Colon (tissue), 2 donors: ENCODE measurements at regions not wholly inside any gene's neighbourhood (a gene's known extent, or its start where the extent isn't known, plus 50 kb on each side); places are given as distances from the start of the nearest gene placed in this dataset.

ENCODE experiments used
- FAIRE-seq: peaks from 2 replicates; lab custom pipeline; 2012; peaks lifted over from hg19 to GRCh38; lab: Jason Lieb, UNC
- donor health status: control.
- donor health status: control.

- FAIRE-seq = no peak
Observed at GRCh38 chr7:42987648-42988214, 55.6 kb downstream of the MRPL32 start.

- FAIRE-seq = no peak
Observed at GRCh38 chr7:42991024-42991423, 58.8 kb downstream of the MRPL32 start.

GRCh38 chr7:42991913-42992591 lies 59.9 kb downstream of the MRPL32 start:
- no peak for FAIRE-seq

GRCh38 chr7:42993038-42993437 lies 60.9 kb downstream of the MRPL32 start:
- FAIRE-seq = no peak

- FAIRE-seq = no peak
Observed at GRCh38 chr7:42994096-42994495, 61.9 kb downstream of the MRPL32 start.

GRCh38 chr7:42997611-42998010 lies 65.4 kb downstream of the MRPL32 start:
- FAIRE-seq = no peak

GRCh38 chr7:43004082-43004481 lies 71.9 kb downstream of the MRPL32 start:
- FAIRE-seq = no peak

- no peak for FAIRE-seq
Observed at GRCh38 chr7:43006008-43006407, 73.8 kb downstream of the MRPL32 start.

GRCh38 chr7:43010061-43010460 lies 77.9 kb downstream of the MRPL32 start:
- no peak for FAIRE-seq

GRCh38 chr7:43011879-43012278 lies 79.7 kb downstream of the MRPL32 start:
- FAIRE-seq = no peak

GRCh38 chr7:43014406-43014805 lies 82.2 kb downstream of the MRPL32 start:
- FAIRE-seq = no peak

- FAIRE-seq = no peak
Observed at GRCh38 chr7:43015301-43015700, 83.1 kb downstream of the MRPL32 start.

- FAIRE-seq = no peak
Observed at GRCh38 chr7:43018446-43018845, 86.3 kb downstream of the MRPL32 start.

GRCh38 chr7:43021431-43021830 lies 89.3 kb downstream of the MRPL32 start:
- FAIRE-seq = no peak

GRCh38 chr7:43022008-43022407 lies 89.8 kb downstream of the MRPL32 start:
- FAIRE-seq = no peak

GRCh38 chr7:43033369-43033768 lies 79.1 kb upstream of the HECW1 start:
- no peak for FAIRE-seq

GRCh38 chr7:43034535-43035002 lies 77.9 kb upstream of the HECW1 start:
- no peak for FAIRE-seq

GRCh38 chr7:43037531-43037930 lies 74.9 kb upstream of the HECW1 start:
- no peak for FAIRE-seq

GRCh38 chr7:43038254-43038653 lies 74.2 kb upstream of the HECW1 start:
- FAIRE-seq = no peak

GRCh38 chr7:43039346-43039745 lies 73.1 kb upstream of the HECW1 start:
- no peak for FAIRE-seq

- FAIRE-seq = no peak
Observed at GRCh38 chr7:43040461-43040860, 72.0 kb upstream of the HECW1 start.

- no peak for FAIRE-seq
Observed at GRCh38 chr7:43041105-43041504, 71.3 kb upstream of the HECW1 start.

GRCh38 chr7:43041724-43042123 lies 70.7 kb upstream of the HECW1 start:
- FAIRE-seq = peak; percentile 45

GRCh38 chr7:43042302-43042701 lies 70.1 kb upstream of the HECW1 start:
- no peak for FAIRE-seq
